Stomach (tissue), 8 donors: ENCODE measurements at regions not wholly inside any gene's neighbourhood (a gene's known extent, or its start where the extent isn't known, plus 50 kb on each side); places are given as distances from the start of the nearest gene placed in this dataset.

Experiments used
- DNase-seq, 2 donors: peaks; one replicate each; pipeline versions ENCODE4 v3.0.0 to v3.0.0-alpha.2; 2013 to 2019
- H3K27ac ChIP-seq, 5 donors: fragments of 200-600 bp in 4 of 5; sonication (generic) in 4 of 5; one replicate each; pipeline ENCODE4 v1.5.1; 2013 to 2019; ENCODE audit warnings: mild to moderate bottlenecking in 1 of 5, moderate library complexity in 1 of 5
- H3K27me3 ChIP-seq, 3 donors: fragments of 200-600 bp; sonication (generic); one replicate each; pipeline ENCODE4 v1.5.1; 2017 to 2019; ENCODE audit warnings: mixed run types in 1 of 3
- H3K36me3 ChIP-seq, 4 donors: fragments of 200-600 bp; sonication (generic); 1 replicate in 3 of 4; 2 replicates in 1 of 4; pipeline ENCODE4 v1.5.1; 2016 to 2019
- H3K4me1 ChIP-seq, 4 donors: fragments of 200-600 bp; sonication (generic); one replicate each; pipeline ENCODE4 v1.5.1; 2016 to 2019
- H3K4me3 ChIP-seq, 4 donors: fragments of 200-600 bp; sonication (generic) in 3 of 4; one replicate each; pipeline ENCODE4 v1.5.1; 2016 to 2019; ENCODE audit warnings: mild to moderate bottlenecking in 1 of 4
- H3K9me3 ChIP-seq, 4 donors: fragments of 200-600 bp; sonication (generic); one replicate each; pipeline ENCODE4 v1.5.1; 2016 to 2019
- EP300 ChIP-seq: sonication (generic); formaldehyde crosslinking; IDR thresholded peaks from one replicate; pipeline ENCODE4 v1.6.1; 2017; ENCODE audit warnings: antibody characterized with exemption
- POLR2A ChIP-seq, 4 donors: fragments of 450-650 bp; IDR thresholded peaks; one replicate each; pipeline ENCODE4 v1.6.1; 2016; ENCODE audit warnings: antibody characterized with exemption in 4 of 4, control low read depth in 2 of 4, mild to moderate bottlenecking in 1 of 4, moderate library complexity in 1 of 4
- POLR2AphosphoS5 ChIP-seq, 3 donors: sonication (generic); formaldehyde crosslinking; IDR thresholded peaks; one replicate each; pipeline ENCODE4 v1.6.1; 2016; ENCODE audit warnings: antibody characterized with exemption in 3 of 3
- WGBS, 5 donors: extraction: QIAGEN DNeasy Blood & Tissue Kit in 3 of 5; methylation state at CpG; one replicate each; pipeline versions ENCODE4 v1.1.5 to v1.1.7; 2013 to 2018; 5-methylcytosine and 5-hydroxymethylcytosine counted together
- intact Hi-C: fragments of 100-400 bp; cut with DNase I; formaldehyde crosslinking; loops from one replicate; pipeline ENCODE4 v1.15.1; 2023; ENCODE audit warnings: low total_unique reads
- TF ChIP-seq, protein P1 (sequence below), 7 experiments: fragments of 450-650 bp in 4 of 7; fragments of 200-600 bp in 3 of 7; sonication (generic) in 3 of 7; IDR thresholded peaks; one replicate each; pipeline ENCODE4 v1.5.1; 2016 to 2019; ENCODE audit warnings: antibody characterized with exemption in 7 of 7, control low read depth in 2 of 7, mild to moderate bottlenecking in 1 of 7
- donor health status: healthy with polysubstance abuse.
- donor health status: Bipolar disorder and iron deficiency.
- donor health status: healthy.

DNA sequence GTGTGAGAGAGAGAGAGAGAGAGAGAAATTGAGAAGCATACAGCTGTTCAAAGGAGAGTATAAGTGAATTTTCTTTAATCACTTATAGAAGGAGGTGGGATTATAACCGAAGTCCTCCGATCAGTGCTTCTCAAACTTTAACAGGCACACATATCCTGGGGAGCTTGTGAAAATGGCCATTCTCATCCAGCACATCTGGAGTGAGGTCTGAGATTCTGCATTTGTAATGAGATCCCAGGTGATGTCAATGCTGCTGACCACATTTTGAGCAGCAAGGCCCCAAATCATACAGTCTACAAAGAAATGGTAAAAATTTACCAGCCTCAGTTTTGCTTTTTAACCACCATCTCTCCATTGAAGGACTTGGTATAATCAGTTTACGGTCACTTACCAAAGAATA is 219.0 kb downstream of the PTEN start:
- H3K27me3 ChIP-seq = no peaks in the 10 kb centered on the region
- no peak for DNase-seq
- H3K4me3 ChIP-seq = no peak overlapping the region
- peaks cover 30 to 45% (median 31%) of the 10 kb centered on the region in 4 donors for H3K4me1 ChIP-seq
- peak overlapping the region in 2 of 5 donors; percentile 27 to 61 for H3K27ac ChIP-seq
- TF ChIP-seq POLR2A (IDR thresholded peaks at IDR 0.05) = no peak
- TF ChIP-seq EP300 = no peak
- TF ChIP-seq, protein P1, sequence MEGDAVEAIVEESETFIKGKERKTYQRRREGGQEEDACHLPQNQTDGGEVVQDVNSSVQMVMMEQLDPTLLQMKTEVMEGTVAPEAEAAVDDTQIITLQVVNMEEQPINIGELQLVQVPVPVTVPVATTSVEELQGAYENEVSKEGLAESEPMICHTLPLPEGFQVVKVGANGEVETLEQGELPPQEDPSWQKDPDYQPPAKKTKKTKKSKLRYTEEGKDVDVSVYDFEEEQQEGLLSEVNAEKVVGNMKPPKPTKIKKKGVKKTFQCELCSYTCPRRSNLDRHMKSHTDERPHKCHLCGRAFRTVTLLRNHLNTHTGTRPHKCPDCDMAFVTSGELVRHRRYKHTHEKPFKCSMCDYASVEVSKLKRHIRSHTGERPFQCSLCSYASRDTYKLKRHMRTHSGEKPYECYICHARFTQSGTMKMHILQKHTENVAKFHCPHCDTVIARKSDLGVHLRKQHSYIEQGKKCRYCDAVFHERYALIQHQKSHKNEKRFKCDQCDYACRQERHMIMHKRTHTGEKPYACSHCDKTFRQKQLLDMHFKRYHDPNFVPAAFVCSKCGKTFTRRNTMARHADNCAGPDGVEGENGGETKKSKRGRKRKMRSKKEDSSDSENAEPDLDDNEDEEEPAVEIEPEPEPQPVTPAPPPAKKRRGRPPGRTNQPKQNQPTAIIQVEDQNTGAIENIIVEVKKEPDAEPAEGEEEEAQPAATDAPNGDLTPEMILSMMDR (IDR thresholded peaks at IDR 0.05) = no peak
- no peak for TF ChIP-seq POLR2AphosphoS5 (IDR thresholded peaks at IDR 0.05)
- no peaks in the 10 kb centered on the region for H3K36me3 ChIP-seq
- H3K9me3 ChIP-seq = no peaks in the 10 kb centered on the region
- intact Hi-C loops = no loop called here
- WGBS, 5 donors = 75 to 97% (median 81%) methylated on average over 3 of the region's 3 CpGs

DNA sequence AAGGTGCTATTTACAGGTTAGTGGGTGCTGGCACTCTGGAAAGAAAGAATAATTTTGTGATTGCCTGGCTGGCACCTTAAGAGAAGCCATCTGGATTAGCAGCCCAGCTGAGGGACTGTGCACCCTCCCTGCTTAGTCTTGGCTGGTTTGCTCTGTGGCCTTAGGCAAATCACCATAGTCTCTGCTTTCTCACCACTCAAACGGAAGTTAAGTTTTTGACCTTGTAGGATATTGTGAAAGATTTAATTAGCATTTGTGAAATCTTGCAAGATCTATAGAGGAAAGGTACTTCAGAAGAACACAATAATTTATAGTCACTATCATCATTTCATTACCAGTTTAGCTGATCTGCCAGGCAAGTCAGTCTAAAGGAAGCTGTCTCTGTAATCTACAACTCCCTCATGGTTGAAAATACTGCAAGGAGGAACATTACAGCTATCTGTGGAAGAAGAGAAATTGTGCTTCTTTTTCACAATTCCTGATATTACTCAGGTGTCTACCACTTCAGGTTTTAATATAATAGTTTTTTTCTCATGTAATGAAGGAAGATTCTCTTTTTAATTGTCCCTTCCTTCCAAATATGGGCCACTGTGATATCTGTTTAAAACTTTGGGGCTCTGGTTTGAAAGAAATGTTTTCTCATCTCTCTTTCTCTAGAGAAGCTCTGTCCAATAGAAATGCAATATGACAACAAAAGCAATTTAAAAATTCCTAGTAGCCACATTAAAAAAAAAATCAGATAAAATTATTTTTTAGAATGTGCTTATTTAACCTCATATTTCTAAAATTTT is 219.6 kb downstream of the PTEN start:
- Histone ChIP-seq H3K9me3 (no peaks in the 10 kb centered on the region), H3K4me1 (peaks cover 30 to 45% (median 31%) of the 10 kb centered on the region in 4 donors), H3K4me3 (no peak overlapping the region), H3K27me3 (no peaks in the 10 kb centered on the region), H3K36me3 (no peaks in the 10 kb centered on the region), H3K27ac (peak overlapping the region in 2 of 5 donors; percentile 27 to 61)
- no peak for DNase-seq
- TF ChIP-seq POLR2AphosphoS5 (IDR thresholded peaks at IDR 0.05) = no peak
- TF ChIP-seq, protein P1 (IDR thresholded peaks at IDR 0.05) = no peak
- TF ChIP-seq EP300 = no peak
- TF ChIP-seq POLR2A (IDR thresholded peaks at IDR 0.05) = no peak
- 28 to 55% (median 43%) methylated on average over 1 of the region's 1 CpG for WGBS, 5 donors
- intact Hi-C loops = no loop called here

DNA sequence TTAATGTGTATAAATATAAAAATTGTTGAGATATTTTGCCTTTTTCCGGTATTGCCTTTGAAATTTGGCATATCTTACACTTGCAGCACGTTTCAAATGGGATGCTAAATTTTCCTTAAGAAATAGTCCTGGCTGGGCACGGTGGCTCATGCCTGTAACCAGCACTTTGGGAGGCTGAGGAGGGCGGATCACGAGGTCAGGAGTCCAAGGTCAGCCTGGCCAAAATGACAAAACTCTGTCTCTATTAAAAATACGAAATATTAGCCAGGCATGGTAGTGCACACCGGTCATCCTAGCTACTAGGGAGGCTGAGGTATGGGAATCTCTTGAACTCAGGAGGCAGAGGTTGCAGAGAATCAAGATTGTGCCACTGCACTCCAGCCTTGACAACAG is 220.2 kb downstream of the PTEN start:
- H3K36me3 ChIP-seq = no peaks in the 10 kb centered on the region
- H3K27ac ChIP-seq = no peak overlapping the region
- no peak overlapping the region for H3K4me3 ChIP-seq
- H3K27me3 ChIP-seq = no peaks in the 10 kb centered on the region
- WGBS, 5 donors = 93 to 96% (median 95%) methylated on average over 7 of the region's 7 CpGs
- TF ChIP-seq POLR2AphosphoS5 (IDR thresholded peaks at IDR 0.05) (no peak), POLR2A (IDR thresholded peaks at IDR 0.05) (no peak), EP300 (no peak)
- TF ChIP-seq, protein P1 (IDR thresholded peaks at IDR 0.05) = no peak
- peaks cover 30 to 45% (median 31%) of the 10 kb centered on the region in 4 donors for H3K4me1 ChIP-seq
- H3K9me3 ChIP-seq = no peaks in the 10 kb centered on the region
- DNase-seq = no peak
- intact Hi-C loops = no loop called here

DNA sequence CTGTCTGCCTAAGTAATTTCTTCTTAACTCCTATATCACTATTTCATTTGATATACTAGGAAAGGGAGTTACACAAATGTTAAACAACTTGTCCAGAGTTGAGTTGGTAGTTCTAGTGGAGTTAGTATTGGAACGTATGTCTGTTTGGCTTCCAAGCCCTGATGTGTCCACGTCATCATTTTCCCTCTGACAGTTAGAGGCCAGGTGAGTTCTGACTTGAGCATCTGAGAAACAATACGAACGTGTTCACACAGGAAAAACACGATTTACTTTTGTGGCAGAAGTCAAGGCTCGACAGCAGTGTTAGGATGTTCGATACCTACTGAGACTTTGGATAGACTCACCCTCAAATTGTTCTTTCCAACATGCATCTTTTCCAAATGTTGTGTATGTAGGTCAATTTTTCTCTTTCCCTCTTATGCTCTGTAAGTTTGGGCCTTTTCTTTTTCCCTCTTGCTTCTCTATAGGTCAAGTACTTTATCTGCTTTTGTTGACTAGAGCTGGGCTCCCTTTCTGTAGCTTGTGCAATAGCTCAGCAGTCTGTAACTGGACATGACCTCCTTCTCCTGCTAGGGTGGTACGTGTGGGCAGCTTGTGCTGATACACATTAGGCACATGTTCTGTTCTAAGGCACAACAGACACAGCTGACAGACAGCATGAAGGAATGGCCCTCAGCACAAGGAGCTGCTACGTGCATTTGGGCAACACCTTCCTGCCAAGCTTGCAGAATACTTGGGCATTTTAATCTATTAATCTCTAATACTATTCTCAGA is 222.9 kb downstream of the PTEN start:
- no peak overlapping the region for H3K27ac ChIP-seq
- H3K4me1 ChIP-seq = peaks cover 12 to 27% (median 20%) of the 10 kb centered on the region in 4 donors
- no peaks in the 10 kb centered on the region for H3K9me3 ChIP-seq
- intact Hi-C loops = no loop called here
- no peak overlapping the region for H3K4me3 ChIP-seq
- H3K36me3 ChIP-seq = no peaks in the 10 kb centered on the region
- no peak for DNase-seq
- TF ChIP-seq, protein P1 (IDR thresholded peaks at IDR 0.05) = no peak
- TF ChIP-seq POLR2A (IDR thresholded peaks at IDR 0.05) = no peak
- TF ChIP-seq POLR2AphosphoS5 (IDR thresholded peaks at IDR 0.05) = no peak
- TF ChIP-seq EP300 = no peak
- H3K27me3 ChIP-seq = no peaks in the 10 kb centered on the region
- WGBS, 5 donors = 81 to 87% (median 86%) methylated on average over 9 of the region's 9 CpGs
